Activated CD4-positive, alpha-beta memory T cell treated with anti-CD3 and anti-CD28 coated beads for 36 hours (primary cell): ENCODE measurements at regions not wholly inside any gene's neighbourhood (a gene's known extent, or its start where the extent isn't known, plus 50 kb on each side); places are given as distances from the start of the nearest gene placed in this dataset.

Experiments
- CTCF ChIA-PET: fragments of 350-600 bp; sonication (Branson Sonifier 250); formaldehyde crosslinking; loops from one replicate; lab custom pipeline; 2021; ENCODE audit warnings: antibody characterized with exemption, inconsistent platforms; lab: Charles Lee
- POLR2A ChIA-PET: fragments of 350-600 bp; sonication (Branson Sonifier 250); formaldehyde crosslinking; loops from one replicate; lab custom pipeline; 2021; ENCODE audit warnings: antibody characterized with exemption; lab: Charles Lee
- DNase-seq: peaks from one replicate; pipeline ENCODE4 v3.0.0-alpha.2; 2020
- H3K27ac Mint-ChIP-seq: one replicate; pipeline ENCODE4 v1.8.0; 2021; ENCODE audit warnings: mixed read lengths
- H3K27me3 Mint-ChIP-seq: one replicate; pipeline ENCODE4 v1.8.0; 2021; ENCODE audit warnings: mixed read lengths
- H3K36me3 Mint-ChIP-seq: one replicate; pipeline ENCODE4 v1.8.0; 2021; ENCODE audit warnings: mixed read lengths
- H3K4me1 Mint-ChIP-seq: one replicate; pipeline ENCODE4 v1.8.0; 2021; ENCODE audit warnings: low read depth, mixed read lengths
- H3K4me3 Mint-ChIP-seq: one replicate; pipeline ENCODE4 v1.8.0; 2021; ENCODE audit warnings: mild to moderate bottlenecking, mixed read lengths
- H3K9me3 Mint-ChIP-seq: one replicate; pipeline ENCODE4 v1.8.0; 2021; ENCODE audit warnings: mixed read lengths
- intact Hi-C: fragments of 100-400 bp; cut with micrococcal nuclease; formaldehyde crosslinking; loops from one replicate; pipeline ENCODE4 v1.15.1; 2023

GRCh38 chr3:18247776-18248310 is 177.3 kb downstream of the SATB1 start:
- no peak overlapping the region for H3K4me3 Mint-ChIP-seq
- intact Hi-C loops: no loop called here
- ChIA-PET CTCF (no interaction called here), POLR2A (no interaction called here)
- peaks cover 8% of the 10 kb centered on the region for H3K4me1 Mint-ChIP-seq
- no peaks in the 10 kb centered on the region for H3K36me3 Mint-ChIP-seq
- no peak for DNase-seq
- peaks cover 10% of the 10 kb centered on the region for H3K27me3 Mint-ChIP-seq
- H3K27ac Mint-ChIP-seq: no peak overlapping the region
- no peaks in the 10 kb centered on the region for H3K9me3 Mint-ChIP-seq

- Mint-ChIP-seq H3K27ac (no peak overlapping the region), H3K9me3 (no peaks in the 10 kb centered on the region), H3K27me3 (peaks cover 9% of the 10 kb centered on the region), H3K36me3 (no peaks in the 10 kb centered on the region), H3K4me1 (peaks cover 8% of the 10 kb centered on the region), H3K4me3 (no peak overlapping the region)
- CTCF ChIA-PET: no interaction called here
- DNase-seq: no peak
- intact Hi-C loops: no loop called here
- POLR2A ChIA-PET: no interaction called here
These were observed 177.9 kb downstream of the SATB1 start for GRCh38 chr3:18247139-18247695.

GRCh38 chr3:18246336-18247060 is 178.6 kb downstream of the SATB1 start:
- CTCF ChIA-PET: no interaction called here
- POLR2A ChIA-PET: no interaction called here

GRCh38 chr3:18245721-18246120 is 179.4 kb downstream of the SATB1 start:
- POLR2A ChIA-PET: no interaction called here
- H3K27ac Mint-ChIP-seq: no peak overlapping the region
- intact Hi-C loops: no loop called here
- peaks cover 10% of the 10 kb centered on the region for H3K27me3 Mint-ChIP-seq
- H3K4me1 Mint-ChIP-seq: peaks cover 8% of the 10 kb centered on the region
- no peak overlapping the region for H3K4me3 Mint-ChIP-seq
- H3K36me3 Mint-ChIP-seq: no peaks in the 10 kb centered on the region
- CTCF ChIA-PET: interaction anchor here (0.6 kb wide), 1 partner anchor 481 kb away, joined by 3 read pairs; no protein-coding TSS in a partner anchor
- no peak for DNase-seq
- no peaks in the 10 kb centered on the region for H3K9me3 Mint-ChIP-seq

More at GRCh38 chr3:18246336-18247060, 178.6 kb downstream of the SATB1 start:
- H3K9me3 Mint-ChIP-seq: no peaks in the 10 kb centered on the region
- no peak overlapping the region for H3K4me3 Mint-ChIP-seq
- intact Hi-C loops: no loop called here
- no peak overlapping the region for H3K27ac Mint-ChIP-seq
- peaks cover 8% of the 10 kb centered on the region for H3K4me1 Mint-ChIP-seq
- H3K27me3 Mint-ChIP-seq: peaks cover 10% of the 10 kb centered on the region
- no peak for DNase-seq
- no peaks in the 10 kb centered on the region for H3K36me3 Mint-ChIP-seq

GRCh38 chr3:18241837-18242236 is 183.3 kb downstream of the SATB1 start:
- H3K4me1 Mint-ChIP-seq: peaks cover 14% of the 10 kb centered on the region
- POLR2A ChIA-PET: no interaction called here
- H3K9me3 Mint-ChIP-seq: no peaks in the 10 kb centered on the region
- intact Hi-C loops: no loop called here
- DNase-seq: no peak
- no peak overlapping the region for H3K27ac Mint-ChIP-seq
- H3K36me3 Mint-ChIP-seq: no peaks in the 10 kb centered on the region
- CTCF ChIA-PET: no interaction called here
- peaks cover 19% of the 10 kb centered on the region for H3K27me3 Mint-ChIP-seq
- no peak overlapping the region for H3K4me3 Mint-ChIP-seq

- POLR2A ChIA-PET: no interaction called here
These were observed 185.5 kb downstream of the SATB1 start for GRCh38 chr3:18239674-18240073.

GRCh38 chr3:18238746-18239331 is 186.3 kb downstream of the SATB1 start:
- no peaks in the 10 kb centered on the region for H3K36me3 Mint-ChIP-seq
- H3K4me3 Mint-ChIP-seq: no peak overlapping the region
- no peak overlapping the region for H3K27ac Mint-ChIP-seq
- peaks cover 23% of the 10 kb centered on the region for H3K27me3 Mint-ChIP-seq
- peaks cover 6% of the 10 kb centered on the region for H3K4me1 Mint-ChIP-seq
- CTCF ChIA-PET: no interaction called here
- DNase-seq: no peak
- POLR2A ChIA-PET: no interaction called here
- H3K9me3 Mint-ChIP-seq: no peaks in the 10 kb centered on the region
- intact Hi-C loops: no loop called here

More at GRCh38 chr3:18239674-18240073, 185.5 kb downstream of the SATB1 start:
- CTCF ChIA-PET: no interaction called here
- H3K4me1 Mint-ChIP-seq: peaks cover 6% of the 10 kb centered on the region
- intact Hi-C loops: no loop called here
- H3K36me3 Mint-ChIP-seq: no peaks in the 10 kb centered on the region
- no peaks in the 10 kb centered on the region for H3K9me3 Mint-ChIP-seq
- DNase-seq: no peak
- H3K27me3 Mint-ChIP-seq: peaks cover 23% of the 10 kb centered on the region
- no peak overlapping the region for H3K27ac Mint-ChIP-seq
- no peak overlapping the region for H3K4me3 Mint-ChIP-seq

- no peak for DNase-seq
- H3K36me3 Mint-ChIP-seq: no peaks in the 10 kb centered on the region
- peaks cover 6% of the 10 kb centered on the region for H3K4me1 Mint-ChIP-seq
- H3K4me3 Mint-ChIP-seq: no peak overlapping the region
- POLR2A ChIA-PET: no interaction called here
- CTCF ChIA-PET: no interaction called here
- no peak overlapping the region for H3K27ac Mint-ChIP-seq
- intact Hi-C loops: no loop called here
- H3K9me3 Mint-ChIP-seq: no peaks in the 10 kb centered on the region
- peaks cover 25% of the 10 kb centered on the region for H3K27me3 Mint-ChIP-seq
These were observed 186.8 kb downstream of the SATB1 start for GRCh38 chr3:18238332-18238731.

GRCh38 chr3:18237251-18238005 is 187.7 kb downstream of the SATB1 start:
- intact Hi-C loops: loop anchor here (1.0 kb wide), 1 partner anchor 30 kb away; no protein-coding TSS in a partner anchor
- Mint-ChIP-seq H3K4me3 (no peak overlapping the region), H3K27me3 (peaks cover 24% of the 10 kb centered on the region), H3K27ac (no peak overlapping the region), H3K9me3 (no peaks in the 10 kb centered on the region), H3K36me3 (no peaks in the 10 kb centered on the region), H3K4me1 (peaks cover 6% of the 10 kb centered on the region)
- peak; percentile 14 for DNase-seq
- CTCF ChIA-PET: no interaction called here
- POLR2A ChIA-PET: no interaction called here

- DNase-seq: no peak
- peaks cover 6% of the 10 kb centered on the region for H3K4me1 Mint-ChIP-seq
- peaks cover 23% of the 10 kb centered on the region for H3K27me3 Mint-ChIP-seq
- no peaks in the 10 kb centered on the region for H3K9me3 Mint-ChIP-seq
- no peak overlapping the region for H3K27ac Mint-ChIP-seq
- ChIA-PET CTCF (no interaction called here), POLR2A (no interaction called here)
- no peaks in the 10 kb centered on the region for H3K36me3 Mint-ChIP-seq
- H3K4me3 Mint-ChIP-seq: no peak overlapping the region
- intact Hi-C loops: loop anchor here (1.0 kb wide), 1 partner anchor 29 kb away; no protein-coding TSS in a partner anchor
These were observed 188.4 kb downstream of the SATB1 start for GRCh38 chr3:18236726-18237125.

- Mint-ChIP-seq H3K27ac (no peak overlapping the region), H3K4me3 (no peak overlapping the region), H3K9me3 (no peaks in the 10 kb centered on the region), H3K27me3 (peaks cover 23% of the 10 kb centered on the region), H3K36me3 (no peaks in the 10 kb centered on the region), H3K4me1 (peaks cover 6% of the 10 kb centered on the region)
- CTCF ChIA-PET: no interaction called here
- intact Hi-C loops: no loop called here
- no peak for DNase-seq
- POLR2A ChIA-PET: no interaction called here
These were observed 190.3 kb downstream of the SATB1 start for GRCh38 chr3:18234717-18235335.
